ENCODE measurements at regions not wholly inside any gene's neighbourhood (a gene's known extent, or its start where the extent isn't known, plus 50 kb on each side); places are given as distances from the start of the nearest gene placed in this dataset.

GRCh38 chr4:126018274-126018673 is 703.5 kb downstream of the FAT4 start:
- no peak for DNase-seq (ENCODE audit: low read depth in 2 of 2)

- DNase-seq (ENCODE audit: low read depth in 2 of 2): no peak
Measured at GRCh38 chr4:126023896-126024295, 709.1 kb downstream of the FAT4 start.

- DNase-seq (ENCODE audit: low read depth in 2 of 2): no peak
Measured at GRCh38 chr4:126027601-126028000, 712.8 kb downstream of the FAT4 start.

GRCh38 chr4:126028876-126029275 is 714.1 kb downstream of the FAT4 start:
- DNase-seq (ENCODE audit: low read depth in 2 of 2): no peak

- DNase-seq (ENCODE audit: low read depth in 2 of 2): no peak
Measured at GRCh38 chr4:126037231-126037630, 722.5 kb downstream of the FAT4 start.

GRCh38 chr4:126038502-126039144 is 723.9 kb downstream of the FAT4 start:
- DNase-seq (ENCODE audit: low read depth in 2 of 2): no peak

- no peak for DNase-seq (ENCODE audit: low read depth in 2 of 2)
Measured at GRCh38 chr4:126046081-126046614, 731.4 kb downstream of the FAT4 start.

- DNase-seq (ENCODE audit: low read depth in 2 of 2): no peak
Measured at GRCh38 chr4:126047114-126047513, 732.4 kb downstream of the FAT4 start.

- DNase-seq (ENCODE audit: low read depth in 2 of 2): peak in 1 of 2 donors; percentile 3
Measured at GRCh38 chr4:126051689-126052424, 737.1 kb downstream of the FAT4 start.

GRCh38 chr4:126056116-126056650 is 741.4 kb downstream of the FAT4 start:
- no peak for DNase-seq (ENCODE audit: low read depth in 2 of 2)

GRCh38 chr4:126057371-126057770 is 742.6 kb downstream of the FAT4 start:
- no peak for DNase-seq (ENCODE audit: low read depth in 2 of 2)

- DNase-seq (ENCODE audit: low read depth in 2 of 2): no peak
Measured at GRCh38 chr4:126058596-126058995, 743.8 kb downstream of the FAT4 start.

GRCh38 chr4:126061655-126062054 is 746.9 kb downstream of the FAT4 start:
- no peak for DNase-seq (ENCODE audit: low read depth in 2 of 2)

- no peak for DNase-seq (ENCODE audit: low read depth in 2 of 2)
Measured at GRCh38 chr4:126065016-126065415, 750.3 kb downstream of the FAT4 start.

GRCh38 chr4:126071346-126072333 is 756.9 kb downstream of the FAT4 start:
- peak; percentile 47 to 80 for DNase-seq (ENCODE audit: low read depth in 2 of 2)

GRCh38 chr4:126081336-126081735 is 766.6 kb downstream of the FAT4 start:
- no peak for DNase-seq (ENCODE audit: low read depth in 2 of 2)

GRCh38 chr4:126086041-126086440 is 771.3 kb downstream of the FAT4 start:
- no peak for DNase-seq (ENCODE audit: low read depth in 2 of 2)

- DNase-seq (ENCODE audit: low read depth in 2 of 2): no peak
Measured at GRCh38 chr4:126087101-126087500, 772.3 kb downstream of the FAT4 start.

GRCh38 chr4:126097155-126097799 is 782.5 kb downstream of the FAT4 start:
- DNase-seq (ENCODE audit: low read depth in 2 of 2): no peak

GRCh38 chr4:126106658-126107057 is 791.9 kb downstream of the FAT4 start:
- peak in 1 of 2 donors; percentile 0 for DNase-seq (ENCODE audit: low read depth in 2 of 2)

GRCh38 chr4:126109836-126110235 is 795.1 kb downstream of the FAT4 start:
- DNase-seq (ENCODE audit: low read depth in 2 of 2): no peak

Data from dermis microvascular lymphatic vessel endothelial cell (primary cell).